ENCODE measurements at regions not wholly inside any gene's neighbourhood (a gene's known extent, or its start where the extent isn't known, plus 50 kb on each side); places are given as distances from the start of the nearest gene placed in this dataset.

- no peak overlapping the region for H3K4me3 ChIP-seq (ENCODE audit: low read depth, low read length)
- no peak for TF ChIP-seq CTCF (conservative IDR thresholded peaks at IDR 0.05; ENCODE audit: low read depth, low read length)
- no peak for DNase-seq (ENCODE audit: low read depth)
Measured at GRCh38 chr3:64445944-64446300, 220.7 kb upstream of the PRICKLE2 start.

- H3K4me3 ChIP-seq (ENCODE audit: low read depth, low read length) = peak overlapping the region; percentile 63
- TF ChIP-seq CTCF (conservative IDR thresholded peaks at IDR 0.05; ENCODE audit: low read depth, low read length) = no peak
- peak; percentile 51 for DNase-seq (ENCODE audit: low read depth)
Measured at GRCh38 chr3:64445109-64445943, 220.1 kb upstream of the PRICKLE2 start.

GRCh38 chr3:64444490-64445108 lies 219.3 kb upstream of the PRICKLE2 start:
- peak overlapping the region; percentile 63 for H3K4me3 ChIP-seq (ENCODE audit: low read depth, low read length)
- no peak for DNase-seq (ENCODE audit: low read depth)
- TF ChIP-seq CTCF (conservative IDR thresholded peaks at IDR 0.05; ENCODE audit: low read depth, low read length) = peak; percentile 36

- peak; percentile 59 for DNase-seq (ENCODE audit: low read depth)
- TF ChIP-seq CTCF (conservative IDR thresholded peaks at IDR 0.05; ENCODE audit: low read depth, low read length) = no peak
- peak overlapping the region; percentile 63 for H3K4me3 ChIP-seq (ENCODE audit: low read depth, low read length)
Measured at GRCh38 chr3:64443546-64444381, 218.5 kb upstream of the PRICKLE2 start.

- DNase-seq (ENCODE audit: low read depth) = peak; percentile 76
- TF ChIP-seq CTCF (conservative IDR thresholded peaks at IDR 0.05; ENCODE audit: low read depth, low read length) = no peak
- no peak overlapping the region for H3K4me3 ChIP-seq (ENCODE audit: low read depth, low read length)
Measured at GRCh38 chr3:64441861-64442260, 216.6 kb upstream of the PRICKLE2 start.

GRCh38 chr3:64440498-64440897 lies 215.2 kb upstream of the PRICKLE2 start:
- peak; percentile 98 for DNase-seq (ENCODE audit: low read depth)
- no peak for TF ChIP-seq CTCF (conservative IDR thresholded peaks at IDR 0.05; ENCODE audit: low read depth, low read length)
- H3K4me3 ChIP-seq (ENCODE audit: low read depth, low read length) = no peak overlapping the region
